Lower leg skin (tissue), 3 donors: ENCODE measurements at regions not wholly inside any gene's neighbourhood (a gene's known extent, or its start where the extent isn't known, plus 50 kb on each side); places are given as distances from the start of the nearest gene placed in this dataset.

Source experiments
- CTCF ChIP-seq, 3 donors: fragments of 450-650 bp; IDR thresholded peaks; one replicate each; pipeline ENCODE4 v1.5.1; 2016; ENCODE audit warnings: antibody characterized with exemption in 3 of 3, mild to moderate bottlenecking in 3 of 3, moderate library complexity in 2 of 3
- POLR2A ChIP-seq, 2 donors: fragments of 450-650 bp; IDR thresholded peaks; one replicate each; pipeline ENCODE4 v1.6.1; 2016 to 2017; ENCODE audit warnings: antibody characterized with exemption in 2 of 2, mild to moderate bottlenecking in 1 of 2, moderate library complexity in 1 of 2

GRCh38 chr16:35639233-35640205 lies 2180.1 kb downstream of the TP53TG3F start:
- TF ChIP-seq POLR2A (IDR thresholded peaks at IDR 0.05) (no peak), CTCF (IDR thresholded peaks at IDR 0.05) (no peak)
